ENCODE measurements at regions not wholly inside any gene's neighbourhood (a gene's known extent, or its start where the extent isn't known, plus 50 kb on each side); places are given as distances from the start of the nearest gene placed in this dataset.
"Not testable (repeated sequence)": the region's sequence is repeated elsewhere in the genome, so short reads cannot be mapped to it uniquely, and the experiment has no call there.

DNA sequence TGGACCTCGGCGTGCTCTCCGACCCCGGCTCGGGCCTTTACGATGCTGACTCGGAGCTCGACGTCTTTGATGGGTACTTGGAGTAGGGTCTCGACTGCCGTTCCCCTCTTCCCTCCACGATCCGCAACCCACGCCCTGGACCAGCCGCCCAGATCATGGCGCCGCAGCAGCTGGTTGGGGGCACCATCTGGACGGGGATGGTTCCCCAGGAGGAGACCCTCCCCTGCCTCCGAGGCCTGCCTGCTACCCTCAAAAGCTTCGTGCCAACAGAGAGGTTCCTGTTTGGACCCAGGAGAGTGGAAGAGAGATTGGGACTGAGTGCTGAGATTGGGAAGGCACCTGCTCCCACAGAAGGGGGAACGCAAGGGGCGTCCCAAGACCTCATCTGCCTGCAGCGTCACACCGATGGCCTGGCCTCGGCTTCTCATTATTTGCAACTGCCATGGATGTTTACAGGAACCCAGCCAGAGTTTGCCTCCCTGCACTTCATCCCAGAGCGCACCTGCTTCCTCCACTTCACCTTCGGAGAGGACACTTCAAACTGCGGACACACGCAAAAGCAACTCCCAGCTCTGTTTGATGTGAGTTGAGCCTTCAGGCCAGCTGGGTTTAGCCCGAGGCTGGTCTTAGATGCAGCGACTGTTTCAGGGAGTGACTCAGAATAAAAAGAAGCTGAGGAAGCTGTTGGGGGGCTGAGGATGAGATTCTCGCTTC, 58.9 kb downstream of the GOLGA6L7 start:
- DNase-seq; intact Hi-C loops (cut with DNase I): not testable (repeated sequence)
- peak; percentile 14 to 75 for ATAC-seq

DNA sequence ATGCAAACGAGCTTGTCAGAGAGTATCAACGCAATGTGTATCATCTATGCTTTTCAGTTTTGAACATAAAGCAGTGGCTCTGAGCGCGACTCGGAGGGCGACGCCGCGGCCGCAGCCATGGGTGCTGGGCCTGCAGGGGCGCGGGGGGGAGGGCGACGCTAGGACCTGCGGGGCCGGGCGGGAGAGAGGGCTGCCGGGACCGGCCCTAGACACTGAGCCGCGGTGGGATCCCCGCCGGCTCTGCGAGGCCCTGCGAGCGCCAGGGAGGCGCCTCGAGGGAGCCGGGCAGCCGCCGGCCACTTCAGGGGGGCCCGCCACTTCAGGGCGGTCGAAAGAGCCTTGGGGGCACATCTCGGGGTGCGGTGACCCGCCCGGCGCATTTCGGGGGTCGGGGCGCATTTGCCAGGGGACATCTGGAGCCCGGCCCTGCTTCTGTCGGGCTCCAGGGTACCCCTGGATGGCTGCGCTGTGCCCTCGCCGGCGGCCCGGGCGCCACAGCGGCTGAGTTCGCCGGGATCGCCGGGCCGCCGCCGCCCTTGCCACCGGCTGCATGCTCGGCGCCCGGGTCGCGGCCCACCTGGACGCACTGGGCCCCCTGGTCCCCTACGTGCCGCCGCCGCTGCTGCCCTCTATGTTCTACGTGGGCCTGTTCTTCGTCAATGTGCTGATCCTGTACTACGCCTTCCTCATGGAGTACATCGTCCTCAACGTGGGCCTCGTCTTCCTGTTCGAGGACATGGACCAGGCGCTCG, 59.6 kb downstream of the GOLGA6L7 start:
- DNase-seq; intact Hi-C loops (cut with DNase I): not testable (repeated sequence)
- peak; percentile 88 to 92 for ATAC-seq

DNA sequence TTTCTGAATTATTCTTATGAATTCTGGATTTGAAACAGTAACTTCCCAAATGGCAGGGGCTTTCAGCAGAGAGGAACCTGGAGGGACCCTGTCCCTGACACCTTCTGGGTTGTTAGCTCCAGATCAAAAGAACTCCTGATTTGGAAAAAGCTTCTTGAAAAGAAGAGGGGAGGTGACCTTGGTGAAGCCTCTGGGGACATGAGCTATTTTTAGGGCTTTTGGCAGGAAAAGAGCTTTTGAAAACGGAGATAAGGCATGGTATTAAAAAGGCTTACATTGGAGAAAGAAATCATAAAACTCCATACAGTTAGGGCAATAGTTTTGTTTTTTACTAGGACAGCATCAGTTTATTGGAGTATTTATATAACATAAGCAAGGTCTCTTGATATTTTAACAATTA, 60.3 kb downstream of the GOLGA6L7 start:
- peak; percentile 33 to 69 for ATAC-seq
- intact Hi-C loops (cut with DNase I); DNase-seq: not testable (repeated sequence)

- DNase-seq (no peak), ATAC-seq (no peak)
- intact Hi-C loops (cut with DNase I), result no loop called here
Measured at GRCh38 chr15:28786521-28786920, 61.9 kb downstream of the GOLGA6L7 start.

GRCh38 chr15:28784347-28785163, 63.9 kb downstream of the GOLGA6L7 start:
- ATAC-seq; DNase-seq; intact Hi-C loops (cut with DNase I): not testable (repeated sequence)

GRCh38 chr15:28783873-28784272, 64.6 kb downstream of the GOLGA6L7 start:
- DNase-seq, result no peak
- intact Hi-C loops (cut with DNase I), result no loop called here
- ATAC-seq, result no peak

DNA sequence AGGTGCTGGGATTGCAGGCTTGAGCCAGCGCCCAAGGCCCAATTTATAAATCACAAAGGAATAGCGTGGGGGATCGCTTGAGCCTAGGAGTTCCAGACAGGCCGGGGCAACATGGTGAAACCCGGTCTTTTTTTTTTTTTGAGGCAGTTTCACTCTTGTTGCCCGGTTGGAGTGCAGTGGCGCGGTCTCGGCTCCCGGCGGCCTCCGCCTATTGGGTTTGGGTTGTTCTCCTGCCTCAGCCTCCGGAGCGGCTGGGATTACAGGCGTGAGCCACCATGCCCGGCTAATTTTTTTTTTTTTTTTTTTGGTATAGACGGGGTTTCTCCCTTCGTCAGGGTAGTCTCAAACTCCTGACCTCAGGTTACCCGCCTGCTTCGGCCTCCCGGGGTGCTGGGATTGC, 65.0 kb downstream of the GOLGA6L7 start:
- ATAC-seq, result no peak
- intact Hi-C loops (cut with DNase I), result no loop called here
- DNase-seq, result no peak

DNA sequence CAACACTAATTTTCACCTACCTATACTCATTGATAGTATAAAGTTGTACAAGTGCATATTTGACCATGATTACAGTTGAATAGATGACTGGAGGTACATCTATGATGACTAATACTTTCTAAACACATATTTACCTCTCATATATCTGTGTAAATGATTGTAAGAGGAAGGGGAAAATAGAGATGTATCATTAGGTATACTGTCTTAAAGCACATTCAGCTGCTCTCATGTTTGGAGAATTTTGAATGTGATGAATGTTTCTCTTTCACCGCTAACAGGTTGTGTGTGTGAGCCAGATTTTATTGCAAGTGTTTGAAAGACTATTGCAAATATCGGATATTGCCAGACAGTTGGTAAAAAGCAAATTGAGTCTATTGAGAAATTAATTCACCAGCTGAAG, 66.2 kb upstream of the GOLGA8M start:
- ATAC-seq; intact Hi-C loops (cut with DNase I); DNase-seq: not testable (repeated sequence)

DNA sequence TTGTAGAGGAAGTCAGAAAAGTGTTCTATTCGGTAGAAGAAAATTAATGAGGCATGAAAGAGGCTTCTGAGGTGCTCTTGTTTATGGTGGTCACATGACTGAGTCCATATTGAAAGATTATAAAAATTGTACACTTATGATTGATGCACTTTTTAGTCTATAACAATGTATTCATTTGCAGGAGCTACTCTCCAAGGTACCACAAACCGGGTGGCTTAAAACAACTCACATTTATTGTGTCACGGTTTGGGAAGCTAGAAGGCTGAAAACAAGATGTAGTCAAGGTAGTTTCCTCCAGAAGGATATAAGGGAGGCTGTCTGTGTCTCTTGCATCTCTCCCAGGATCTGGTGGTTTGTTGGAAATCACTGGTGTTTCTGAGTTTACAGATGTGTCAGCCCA, 60.6 kb upstream of the GOLGA8M start:
- intact Hi-C loops (cut with DNase I); DNase-seq; ATAC-seq: not testable (repeated sequence)
